Mesenchymal stem cell (in vitro differentiated cells and primary cell): ENCODE measurements at regions not wholly inside any gene's neighbourhood (a gene's known extent, or its start where the extent isn't known, plus 50 kb on each side); places are given as distances from the start of the nearest gene placed in this dataset.

Experiments
- DNase-seq: peaks from one replicate; pipeline ENCODE4 v3.0.0-alpha.2; 2013
- H2AFZ ChIP-seq: one replicate; pipeline ENCODE4 v1.6.1; 2013; ENCODE audit warnings: low read depth, mild to moderate bottlenecking, control low read depth, inconsistent platforms, low read length, moderate library complexity
- H2AK5ac ChIP-seq: 2 replicates; pipeline ENCODE4 v1.6.1; 2013; ENCODE audit warnings: low read length, moderate library complexity, mild to moderate bottlenecking, inconsistent platforms; ENCODE audit not compliant: severe bottlenecking
- H2BK120ac ChIP-seq: one replicate; pipeline ENCODE4 v1.6.1; 2013; ENCODE audit warnings: low read depth, mild to moderate bottlenecking, inconsistent platforms, low read length, moderate library complexity
- H2BK12ac ChIP-seq, 2 experiments: one replicate each; pipeline ENCODE4 v1.6.1; 2013; ENCODE audit warnings: inconsistent platforms in 2 of 2, low read length in 2 of 2, mild to moderate bottlenecking in 2 of 2, moderate library complexity in 2 of 2, control low read depth in 1 of 2
- H2BK15ac ChIP-seq: one replicate; pipeline ENCODE4 v1.6.1; 2013; ENCODE audit warnings: mild to moderate bottlenecking, low read depth, inconsistent platforms; ENCODE audit not compliant: poor library complexity, severe bottlenecking
- H2BK5ac ChIP-seq: 2 replicates; pipeline ENCODE4 v1.6.1; 2013; ENCODE audit warnings: low read depth, mild to moderate bottlenecking, low read length, control low read depth, inconsistent platforms; ENCODE audit not compliant: poor library complexity, severe bottlenecking
- H3K14ac ChIP-seq, 2 experiments: one replicate each; pipeline ENCODE4 v1.6.1; 2013; ENCODE audit warnings: inconsistent platforms in 2 of 2, low read length in 2 of 2, control low read depth in 1 of 2, mild to moderate bottlenecking in 1 of 2, moderate library complexity in 1 of 2
- H3K18ac ChIP-seq, 2 experiments: one replicate each; pipeline ENCODE4 v1.6.1; 2013; ENCODE audit warnings: inconsistent platforms in 2 of 2, low read length in 2 of 2, control low read depth in 1 of 2, low read depth in 1 of 2, mild to moderate bottlenecking in 1 of 2
- H3K23ac ChIP-seq, 2 experiments: one replicate each; pipeline ENCODE4 v1.6.1; 2013; ENCODE audit warnings: inconsistent platforms in 2 of 2, low read length in 2 of 2, mild to moderate bottlenecking in 2 of 2, moderate library complexity in 2 of 2, control low read depth in 1 of 2
- H3K27ac ChIP-seq: 2 replicates; pipeline ENCODE4 v1.5.1; 2013; ENCODE audit warnings: mild to moderate bottlenecking, moderate library complexity, low read length, control low read depth, inconsistent platforms; ENCODE audit not compliant: poor library complexity, severe bottlenecking
- H3K27me3 ChIP-seq, 2 experiments: 2 replicates each; pipeline versions ENCODE4 v1.6.1 to v1.7.0; 2013; ENCODE audit warnings: low read length in 2 of 2, mild to moderate bottlenecking in 2 of 2, moderate library complexity in 2 of 2, control low read depth in 1 of 2, inconsistent platforms in 1 of 2; ENCODE audit not compliant: control insufficient read depth in 1 of 2, insufficient read depth in 1 of 2
- H3K36me3 ChIP-seq, 2 experiments: 2 replicates each; pipeline versions ENCODE4 v1.6.1 to v1.7.0; 2013; ENCODE audit warnings: low read length in 2 of 2, control low read depth in 1 of 2, inconsistent platforms in 1 of 2, low read depth in 1 of 2, mild to moderate bottlenecking in 1 of 2; ENCODE audit not compliant: insufficient read depth in 2 of 2, control insufficient read depth in 1 of 2
- H3K4ac ChIP-seq, 2 experiments: one replicate each; pipeline ENCODE4 v1.6.1; 2013; ENCODE audit warnings: inconsistent platforms in 2 of 2, low read length in 2 of 2, mild to moderate bottlenecking in 2 of 2, moderate library complexity in 2 of 2, control low read depth in 1 of 2, low read depth in 1 of 2
- H3K4me1 ChIP-seq: 2 replicates; pipeline ENCODE4 v1.6.1; 2013; ENCODE audit warnings: low read depth, low read length, control low read depth; ENCODE audit not compliant: control insufficient read depth, insufficient read depth
- H3K4me2 ChIP-seq: 2 replicates; pipeline ENCODE4 v1.6.1; 2013; ENCODE audit warnings: low read length, mild to moderate bottlenecking, inconsistent platforms; ENCODE audit not compliant: poor library complexity, severe bottlenecking
- H3K4me3 ChIP-seq, 2 experiments: 2 replicates each; pipeline versions ENCODE4 v1.5.1 to v1.7.0; 2013; ENCODE audit warnings: low read length in 2 of 2, mild to moderate bottlenecking in 2 of 2, control low read depth in 1 of 2, low read depth in 1 of 2; ENCODE audit not compliant: insufficient read depth in 1 of 2
- H3K79me1 ChIP-seq: replicated peaks from 2 replicates; pipeline ENCODE4 v1.6.1; 2013; ENCODE audit warnings: mild to moderate bottlenecking, control low read depth, low read length, inconsistent platforms; ENCODE audit not compliant: poor library complexity, severe bottlenecking
- H3K9ac ChIP-seq: 2 replicates; pipeline ENCODE4 v1.7.0; 2013; ENCODE audit warnings: mild to moderate bottlenecking, low read length, moderate library complexity
- H3K9me3 ChIP-seq: 2 replicates; pipeline ENCODE4 v1.7.0; 2013; ENCODE audit warnings: mild to moderate bottlenecking, low read length; ENCODE audit not compliant: control insufficient read depth
- H4K8ac ChIP-seq: one replicate; pipeline ENCODE4 v1.6.1; 2013; ENCODE audit warnings: inconsistent platforms, mild to moderate bottlenecking, low read length, moderate library complexity
- H4K91ac ChIP-seq: one replicate; pipeline ENCODE4 v1.6.1; 2013; ENCODE audit warnings: mild to moderate bottlenecking, low read length, inconsistent platforms
- WGBS: methylation state at CpG from one replicate; pipeline ENCODE4 v1.1.7; 2013; ENCODE audit warnings: mixed read lengths; 5-methylcytosine and 5-hydroxymethylcytosine counted together

GRCh38 chr10:109591601-109592000, 331.7 kb downstream of the XPNPEP1 start:
- no peak overlapping the region for H4K91ac ChIP-seq
- H3K4me2 ChIP-seq, result no peak overlapping the region
- no peak overlapping the region for H3K23ac ChIP-seq
- no peak overlapping the region for H3K18ac ChIP-seq
- no peak overlapping the region for H2BK5ac ChIP-seq
- H3K9ac ChIP-seq, result no peak overlapping the region
- no peak overlapping the region for H3K27ac ChIP-seq
- H2AFZ ChIP-seq, result no peak overlapping the region
- H3K79me1 ChIP-seq, result no peaks in the 10 kb centered on the region
- no peak overlapping the region for H2BK15ac ChIP-seq
- H3K4me1 ChIP-seq, result no peaks in the 10 kb centered on the region
- no peak overlapping the region for H4K8ac ChIP-seq
- no peaks in the 10 kb centered on the region for H3K36me3 ChIP-seq
- H2AK5ac ChIP-seq, result no peak overlapping the region
- no peak overlapping the region for H3K4ac ChIP-seq
- WGBS, result 44% methylated on average over 2 of the region's 2 CpGs
- no peak overlapping the region for H3K4me3 ChIP-seq
- no peak overlapping the region for H2BK12ac ChIP-seq
- no peak overlapping the region for H2BK120ac ChIP-seq
- H3K9me3 ChIP-seq, result no peaks in the 10 kb centered on the region
- no peaks in the 10 kb centered on the region for H3K27me3 ChIP-seq
- H3K14ac ChIP-seq, result no peak overlapping the region
- no peak for DNase-seq

GRCh38 chr10:109588259-109588658, 335.1 kb downstream of the XPNPEP1 start:
- Histone ChIP-seq H3K27ac (no peak overlapping the region), H2BK5ac (no peak overlapping the region), H3K27me3 (no peaks in the 10 kb centered on the region), H3K18ac (no peak overlapping the region), H2AK5ac (no peak overlapping the region), H3K4me3 (no peak overlapping the region), H3K4me1 (no peaks in the 10 kb centered on the region), H2BK120ac (no peak overlapping the region), H3K14ac (no peak overlapping the region), H3K36me3 (no peaks in the 10 kb centered on the region), H3K9me3 (no peaks in the 10 kb centered on the region), H3K9ac (no peak overlapping the region), H3K4me2 (no peak overlapping the region), H2AFZ (no peak overlapping the region), H3K4ac (no peak overlapping the region), H2BK15ac (no peak overlapping the region), H4K91ac (no peak overlapping the region), H2BK12ac (no peak overlapping the region), H3K23ac (no peak overlapping the region), H3K79me1 (no peaks in the 10 kb centered on the region), H4K8ac (no peak overlapping the region)
- DNase-seq, result no peak
- WGBS, result 79% methylated on average over 3 of the region's 3 CpGs

GRCh38 chr10:109587366-109587765, 335.9 kb downstream of the XPNPEP1 start:
- H3K36me3 ChIP-seq, result no peaks in the 10 kb centered on the region
- H3K4me1 ChIP-seq, result no peaks in the 10 kb centered on the region
- no peak overlapping the region for H3K4me3 ChIP-seq
- H3K4me2 ChIP-seq, result no peak overlapping the region
- H2AFZ ChIP-seq, result no peak overlapping the region
- no peak overlapping the region for H2BK5ac ChIP-seq
- H2AK5ac ChIP-seq, result no peak overlapping the region
- no peak overlapping the region for H4K8ac ChIP-seq
- no peak for DNase-seq
- no peak overlapping the region for H2BK15ac ChIP-seq
- H3K9ac ChIP-seq, result no peak overlapping the region
- H3K27me3 ChIP-seq, result no peaks in the 10 kb centered on the region
- H3K18ac ChIP-seq, result no peak overlapping the region
- no peak overlapping the region for H3K4ac ChIP-seq
- H3K14ac ChIP-seq, result no peak overlapping the region
- H3K27ac ChIP-seq, result no peak overlapping the region
- H2BK120ac ChIP-seq, result no peak overlapping the region
- H4K91ac ChIP-seq, result no peak overlapping the region
- H3K23ac ChIP-seq, result no peak overlapping the region
- H3K9me3 ChIP-seq, result no peaks in the 10 kb centered on the region
- WGBS, result 61% methylated on average over 2 of the region's 3 CpGs
- H2BK12ac ChIP-seq, result no peak overlapping the region
- no peaks in the 10 kb centered on the region for H3K79me1 ChIP-seq

DNA sequence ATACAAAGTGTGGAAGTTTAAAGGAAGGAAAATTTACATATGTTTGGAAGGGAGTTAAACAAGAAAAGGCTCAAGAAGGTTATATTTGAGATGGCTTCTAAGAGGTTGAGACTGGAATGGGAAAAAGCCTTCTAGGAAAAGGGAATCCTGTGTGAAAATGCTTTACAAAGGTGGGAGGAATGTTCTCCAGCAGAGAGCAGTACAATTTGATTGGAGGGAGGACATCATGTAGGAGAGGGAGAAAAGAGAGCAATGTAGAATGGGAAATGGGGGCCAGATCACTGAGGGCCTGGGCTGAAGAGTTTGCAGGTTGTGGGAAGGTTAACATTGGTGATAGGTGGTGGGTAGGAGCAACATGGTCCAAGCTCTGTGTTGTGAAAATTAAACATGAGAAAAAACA, 366.9 kb downstream of the XPNPEP1 start:
- Histone ChIP-seq H3K18ac (no peak overlapping the region), H3K27ac (no peak overlapping the region)
- DNase-seq, result no peak

More for the DNA sequence above, 366.9 kb downstream of the XPNPEP1 start:
- no peak overlapping the region for H2BK5ac ChIP-seq
- H3K79me1 ChIP-seq, result no peaks in the 10 kb centered on the region
- no peak overlapping the region for H3K23ac ChIP-seq
- no peak overlapping the region for H4K8ac ChIP-seq
- peaks cover 6% of the 10 kb centered on the region for H3K9me3 ChIP-seq
- H2BK15ac ChIP-seq, result no peak overlapping the region
- H3K4me2 ChIP-seq, result no peak overlapping the region
- no peak overlapping the region for H2AK5ac ChIP-seq
- no peak overlapping the region for H3K4ac ChIP-seq
- no peak overlapping the region for H4K91ac ChIP-seq
- no peak overlapping the region for H2BK120ac ChIP-seq
- H2BK12ac ChIP-seq, result no peak overlapping the region
- no peaks in the 10 kb centered on the region for H3K36me3 ChIP-seq
- H2AFZ ChIP-seq, result no peak overlapping the region
- H3K4me1 ChIP-seq, result no peaks in the 10 kb centered on the region
- no peaks in the 10 kb centered on the region for H3K27me3 ChIP-seq
- no peak overlapping the region for H3K4me3 ChIP-seq
- H3K9ac ChIP-seq, result no peak overlapping the region
- no peak overlapping the region for H3K14ac ChIP-seq
